Choroid plexus epithelial cell (primary cell): ENCODE measurements at regions not wholly inside any gene's neighbourhood (a gene's known extent, or its start where the extent isn't known, plus 50 kb on each side); places are given as distances from the start of the nearest gene placed in this dataset.

Experiments used
- DNase-seq: peaks from one replicate; pipeline ENCODE4 v3.0.0-alpha.2; 2010; ENCODE audit warnings: low read depth
- H3K4me3 ChIP-seq: 2 replicates; pipeline ENCODE4 v1.5.1; 2011; ENCODE audit warnings: low read depth, mild to moderate bottlenecking, control low read depth, low read length, moderate library complexity
- TF ChIP-seq, protein P1 (sequence below): conservative IDR thresholded peaks from 2 replicates; pipeline ENCODE4 v1.5.1; 2011; ENCODE audit warnings: low read depth, mild to moderate bottlenecking, control low read depth, inconsistent platforms, low read length, moderate library complexity

DNA sequence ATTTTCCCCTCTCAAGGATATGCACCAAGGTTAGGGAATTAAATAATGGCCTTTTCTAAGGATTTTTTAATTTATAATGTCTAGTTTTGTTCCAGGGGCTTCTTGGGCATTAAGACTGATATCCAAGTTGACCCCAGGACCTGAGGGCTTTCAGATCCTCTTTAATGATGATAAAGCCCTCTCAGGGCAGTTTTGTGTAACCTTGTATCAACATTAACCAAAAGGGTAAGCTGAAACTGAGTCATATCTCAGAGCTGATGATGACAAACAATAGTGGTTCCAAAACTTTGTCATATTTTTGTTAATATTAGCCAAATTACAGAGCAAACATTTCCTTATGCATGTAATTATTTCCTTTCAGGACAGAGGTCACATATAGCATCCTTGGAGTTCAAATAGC is 309.4 kb upstream of the MAN1A1 start:
- no peak for DNase-seq
- no peak overlapping the region for H3K4me3 ChIP-seq
- TF ChIP-seq, protein P1, sequence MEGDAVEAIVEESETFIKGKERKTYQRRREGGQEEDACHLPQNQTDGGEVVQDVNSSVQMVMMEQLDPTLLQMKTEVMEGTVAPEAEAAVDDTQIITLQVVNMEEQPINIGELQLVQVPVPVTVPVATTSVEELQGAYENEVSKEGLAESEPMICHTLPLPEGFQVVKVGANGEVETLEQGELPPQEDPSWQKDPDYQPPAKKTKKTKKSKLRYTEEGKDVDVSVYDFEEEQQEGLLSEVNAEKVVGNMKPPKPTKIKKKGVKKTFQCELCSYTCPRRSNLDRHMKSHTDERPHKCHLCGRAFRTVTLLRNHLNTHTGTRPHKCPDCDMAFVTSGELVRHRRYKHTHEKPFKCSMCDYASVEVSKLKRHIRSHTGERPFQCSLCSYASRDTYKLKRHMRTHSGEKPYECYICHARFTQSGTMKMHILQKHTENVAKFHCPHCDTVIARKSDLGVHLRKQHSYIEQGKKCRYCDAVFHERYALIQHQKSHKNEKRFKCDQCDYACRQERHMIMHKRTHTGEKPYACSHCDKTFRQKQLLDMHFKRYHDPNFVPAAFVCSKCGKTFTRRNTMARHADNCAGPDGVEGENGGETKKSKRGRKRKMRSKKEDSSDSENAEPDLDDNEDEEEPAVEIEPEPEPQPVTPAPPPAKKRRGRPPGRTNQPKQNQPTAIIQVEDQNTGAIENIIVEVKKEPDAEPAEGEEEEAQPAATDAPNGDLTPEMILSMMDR = no peak

DNA sequence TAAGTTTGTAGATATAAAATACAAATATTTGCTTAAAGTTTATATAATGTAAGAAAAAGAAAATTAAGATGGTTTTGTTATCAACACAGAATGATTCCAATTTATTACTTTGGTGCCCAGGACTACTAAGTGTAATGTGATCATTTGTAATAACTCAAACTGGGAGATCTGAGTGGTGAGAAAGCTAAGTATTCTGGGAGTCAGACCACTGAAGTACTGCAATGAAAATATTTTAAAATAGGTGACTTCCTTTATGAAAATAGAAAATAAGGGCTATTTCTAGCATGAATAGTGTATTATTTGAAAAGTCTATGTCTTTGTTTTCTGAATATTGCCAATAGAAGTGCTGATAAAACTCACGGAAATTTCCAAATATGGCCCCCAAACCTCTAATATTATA is 305.6 kb upstream of the MAN1A1 start:
- no peak overlapping the region for H3K4me3 ChIP-seq
- TF ChIP-seq, protein P1 = no peak
- no peak for DNase-seq

DNA sequence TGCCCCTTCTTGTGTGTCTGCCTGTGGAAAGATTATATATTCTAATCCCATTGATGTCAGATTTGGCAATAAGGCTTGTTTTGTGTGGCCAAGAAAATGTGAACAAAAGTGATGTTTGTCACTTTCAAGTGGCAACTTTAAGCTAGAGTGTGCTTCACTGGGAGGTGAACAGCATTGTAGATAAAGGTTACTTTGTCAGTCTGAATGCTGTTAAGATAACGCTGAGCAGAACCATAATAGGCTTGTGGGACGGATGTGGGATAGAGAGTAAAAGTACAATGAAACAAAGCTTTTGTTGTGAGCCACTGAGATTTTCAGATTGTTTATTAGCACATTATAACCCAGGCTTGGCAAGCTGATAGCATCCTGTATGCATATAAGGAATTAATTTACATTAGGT is 303.8 kb upstream of the MAN1A1 start:
- H3K4me3 ChIP-seq = no peak overlapping the region
- TF ChIP-seq, protein P1 = no peak

DNA sequence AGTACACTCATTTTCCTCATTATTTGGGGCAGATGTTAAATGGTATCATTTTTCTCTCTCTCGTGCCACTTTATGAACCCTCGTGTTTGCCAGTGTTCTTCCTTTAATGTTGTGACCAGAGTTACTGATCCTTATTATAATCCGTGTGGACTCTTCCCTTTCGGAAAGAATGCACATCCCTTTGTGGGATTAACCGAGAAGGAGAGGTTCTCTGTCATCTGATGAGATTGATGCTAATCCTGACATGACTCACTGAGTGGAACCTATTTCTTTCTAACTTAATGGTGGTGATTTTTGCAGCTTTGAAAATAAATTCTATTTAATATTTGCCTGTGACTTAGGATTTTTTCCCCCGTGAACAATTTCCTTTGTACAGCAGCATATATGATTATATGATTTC is 300.0 kb upstream of the MAN1A1 start:
- no peak overlapping the region for H3K4me3 ChIP-seq
- no peak for DNase-seq
- TF ChIP-seq, protein P1 = no peak

More for the DNA sequence above, 303.8 kb upstream of the MAN1A1 start:
- no peak for DNase-seq

DNA sequence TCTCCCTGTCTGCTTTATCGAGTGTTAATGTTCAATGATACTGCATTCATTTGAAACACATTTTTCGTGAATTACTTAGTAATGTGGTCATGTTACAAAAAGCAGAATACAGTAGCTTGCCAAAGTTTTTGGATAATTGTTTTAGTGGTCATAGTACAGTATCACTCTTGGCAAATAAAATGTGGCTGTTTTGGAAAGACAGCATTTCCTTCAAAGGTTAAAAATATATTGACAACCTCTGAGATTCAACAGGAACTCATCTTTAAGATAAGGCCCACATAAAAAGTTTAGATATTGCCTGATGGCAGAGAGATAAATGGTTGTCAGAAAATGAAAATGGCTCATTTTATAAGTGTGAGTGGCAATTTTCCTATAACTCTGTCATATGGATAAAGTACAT is 297.7 kb upstream of the MAN1A1 start:
- peak; percentile 4 for DNase-seq
- TF ChIP-seq, protein P1 = no peak
- H3K4me3 ChIP-seq = no peak overlapping the region

DNA sequence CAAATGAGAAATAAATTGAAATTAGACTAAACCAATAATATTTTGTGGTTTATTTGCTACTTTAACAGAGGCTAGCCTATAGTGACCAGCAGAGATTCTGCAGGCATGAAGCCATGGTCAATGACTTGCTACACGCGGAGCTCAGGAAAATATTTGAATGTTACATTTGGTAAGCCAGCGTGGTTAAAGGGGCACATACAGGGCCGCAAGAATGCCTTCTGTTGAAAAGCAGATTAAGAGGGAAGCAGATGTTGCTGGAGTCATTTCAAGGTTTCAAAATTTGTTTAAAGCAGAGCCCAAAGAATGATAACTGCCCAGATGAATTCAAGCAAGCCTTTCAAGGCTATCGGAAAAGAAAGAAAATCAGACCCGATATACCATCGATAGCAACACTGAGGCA is 294.3 kb upstream of the MAN1A1 start:
- H3K4me3 ChIP-seq = no peak overlapping the region
- DNase-seq = no peak
- TF ChIP-seq, protein P1 = no peak

DNA sequence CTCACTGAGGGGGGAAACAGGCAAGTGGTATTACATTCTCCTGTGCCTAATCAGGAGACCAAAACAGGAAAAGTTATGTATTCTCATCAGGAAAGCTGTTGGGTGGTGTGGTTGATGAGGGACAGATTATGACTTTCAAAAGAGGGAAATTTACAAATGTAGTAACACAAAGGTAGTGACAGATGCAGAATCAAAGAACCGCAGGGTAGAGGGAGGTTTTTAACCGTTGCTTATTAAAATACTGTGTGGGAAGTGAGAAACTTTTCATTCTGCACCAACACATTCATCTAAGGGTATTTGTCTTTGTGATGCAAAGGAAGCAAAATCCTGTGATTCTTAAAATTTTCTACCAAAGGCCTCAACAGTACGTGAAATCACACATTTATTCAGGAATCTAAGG is 288.2 kb upstream of the MAN1A1 start:
- DNase-seq = no peak
- TF ChIP-seq, protein P1 = no peak
- H3K4me3 ChIP-seq = no peak overlapping the region
